ENCODE measurements at regions not wholly inside any gene's neighbourhood (a gene's known extent, or its start where the extent isn't known, plus 50 kb on each side); places are given as distances from the start of the nearest gene placed in this dataset.

- no peak for DNase-seq
Observed at GRCh38 chr22:47740109-47740805, 977.8 kb downstream of the TBC1D22A start.

GRCh38 chr22:47739291-47740015 lies 977.0 kb downstream of the TBC1D22A start:
- DNase-seq, result no peak

- DNase-seq, result no peak
Observed at GRCh38 chr22:47738472-47739013, 976.1 kb downstream of the TBC1D22A start.

GRCh38 chr22:47736186-47737034 lies 974.0 kb downstream of the TBC1D22A start:
- no peak for DNase-seq

- no peak for DNase-seq
Observed at GRCh38 chr22:47734511-47734910, 972.1 kb downstream of the TBC1D22A start.

GRCh38 chr22:47727641-47728040 lies 965.2 kb downstream of the TBC1D22A start:
- DNase-seq, result no peak

GRCh38 chr22:47724751-47725150 lies 962.3 kb downstream of the TBC1D22A start:
- no peak for DNase-seq

- DNase-seq, result no peak
Observed at GRCh38 chr22:47724030-47724429, 961.6 kb downstream of the TBC1D22A start.

- DNase-seq, result no peak
Observed at GRCh38 chr22:47718337-47718736, 955.9 kb downstream of the TBC1D22A start.

- DNase-seq, result no peak
Observed at GRCh38 chr22:47716890-47717615, 954.6 kb downstream of the TBC1D22A start.

- no peak for DNase-seq
Observed at GRCh38 chr22:47715866-47716578, 953.6 kb downstream of the TBC1D22A start.

GRCh38 chr22:47713941-47714340 lies 951.5 kb downstream of the TBC1D22A start:
- no peak for DNase-seq

- no peak for DNase-seq
Observed at GRCh38 chr22:47710135-47710534, 947.7 kb downstream of the TBC1D22A start.

GRCh38 chr22:47705350-47705749 lies 942.9 kb downstream of the TBC1D22A start:
- no peak for DNase-seq

GRCh38 chr22:47698906-47699305 lies 936.5 kb downstream of the TBC1D22A start:
- no peak for DNase-seq

GRCh38 chr22:47697861-47698260 lies 935.4 kb downstream of the TBC1D22A start:
- DNase-seq, result no peak

- DNase-seq, result no peak
Observed at GRCh38 chr22:47696776-47697175, 934.3 kb downstream of the TBC1D22A start.

- DNase-seq, result no peak
Observed at GRCh38 chr22:47695176-47695575, 932.7 kb downstream of the TBC1D22A start.

GRCh38 chr22:47694536-47695130 lies 932.2 kb downstream of the TBC1D22A start:
- DNase-seq, result no peak

GRCh38 chr22:47693606-47694005 lies 931.2 kb downstream of the TBC1D22A start:
- DNase-seq, result no peak

GRCh38 chr22:47692811-47693210 lies 930.4 kb downstream of the TBC1D22A start:
- peak; percentile 9 for DNase-seq

Measured in NCI-H345 (cell line).